PC-3 (cell line): ENCODE measurements at regions not wholly inside any gene's neighbourhood (a gene's known extent, or its start where the extent isn't known, plus 50 kb on each side); places are given as distances from the start of the nearest gene placed in this dataset.

Source experiments
- ATAC-seq: fragments of 200-7000 bp; cut with Tn5 transposase; 2 replicates; pipeline ENCODE4 v1.9.1; 2020; ENCODE audit warnings: mild to moderate bottlenecking, moderate library complexity
- BruUV-seq: library from RNA; stranded (reverse); fragments of 400-500 nt; replicated peaks from 2 replicates; lab custom pipeline; 2021; lab: Mats Ljungman, UMichigan
- CTCF ChIA-PET: fragments of 300-600 bp; sonication (Branson Sonifier 250); formaldehyde crosslinking; loops from one replicate; lab custom pipeline; 2022; ENCODE audit warnings: antibody characterized with exemption; lab: Charles Lee
- POLR2A ChIA-PET: fragments of 300-600 bp; sonication (Branson Sonifier 250); formaldehyde crosslinking; loops from one replicate; lab custom pipeline; 2022; ENCODE audit warnings: antibody characterized with exemption; ENCODE audit not compliant: unreplicated experiment; lab: Charles Lee
- DNase-seq: peaks from one replicate; pipeline ENCODE4 v3.0.0-alpha.2; 2015
- H2AFZ ChIP-seq: fragments of 300-600 bp; sonication (generic); 2 replicates; pipeline ENCODE4 v1.6.0; 2016; ENCODE audit warnings: antibody characterized with exemption, low read length
- H3F3A ChIP-seq: fragments of 300-600 bp; sonication (generic); one replicate; pipeline ENCODE4 v1.6.0; 2017; ENCODE audit warnings: antibody characterized with exemption, low read length, control low read depth, mild to moderate bottlenecking; ENCODE audit not compliant: unreplicated experiment
- H3K27ac ChIP-seq: fragments of 300-600 bp; sonication (generic); 2 replicates; pipeline ENCODE4 v1.5.1; 2016; ENCODE audit warnings: mild to moderate bottlenecking, low read length
- H3K27me3 ChIP-seq: fragments of 300-600 bp; sonication (generic); 2 replicates; pipeline ENCODE4 v1.6.1; 2016; ENCODE audit warnings: low read length, mixed read lengths
- H3K36me3 ChIP-seq: fragments of 300-600 bp; sonication (generic); 2 replicates; pipeline ENCODE4 v1.6.1; 2016; ENCODE audit warnings: low read depth, mixed run types, low read length, mixed read lengths
- H3K4me1 ChIP-seq: fragments of 300-600 bp; sonication (generic); 2 replicates; pipeline ENCODE4 v1.5.1; 2016; ENCODE audit warnings: low read length; ENCODE audit not compliant: insufficient read depth
- H3K4me2 ChIP-seq: fragments of 300-600 bp; sonication (generic); 2 replicates; pipeline ENCODE4 v1.6.0; 2016; ENCODE audit warnings: low read length
- H3K4me3 ChIP-seq: fragments of 300-600 bp; sonication (generic); 2 replicates; pipeline ENCODE4 v1.5.1; 2016; ENCODE audit warnings: mild to moderate bottlenecking, low read length, mixed read lengths
- H3K79me2 ChIP-seq: fragments of 300-600 bp; sonication (generic); 2 replicates; pipeline ENCODE4 v1.6.1; 2017; ENCODE audit warnings: low read length, mixed read lengths
- H3K9ac ChIP-seq: fragments of 300-600 bp; sonication (generic); 2 replicates; pipeline ENCODE4 v1.6.0; 2016; ENCODE audit warnings: mild to moderate bottlenecking, low read length
- H3K9me2 ChIP-seq: fragments of 300-600 bp; sonication (generic); replicated peaks from 2 replicates; pipeline ENCODE4 v1.6.1; 2016; ENCODE audit warnings: mixed run types, low read length, mixed read lengths
- H3K9me3 ChIP-seq: fragments of 300-600 bp; sonication (generic); 2 replicates; pipeline ENCODE4 v1.6.1; 2016; ENCODE audit warnings: low read length, mixed read lengths
- H4K20me1 ChIP-seq: fragments of 300-600 bp; sonication (generic); 2 replicates; pipeline ENCODE4 v1.6.1; 2016; ENCODE audit warnings: low read length, mixed read lengths
- EZH2 ChIP-seq: fragments of 300-600 bp; sonication (generic); IDR thresholded peaks from one replicate; pipeline ENCODE4 v1.6.1; 2017; ENCODE audit warnings: antibody characterized with exemption, mild to moderate bottlenecking, low read length; ENCODE audit not compliant: unreplicated experiment
- EZH2phosphoT487 ChIP-seq: fragments of 300-600 bp; sonication (generic); IDR thresholded peaks from 2 replicates; pipeline ENCODE4 v1.6.1; 2018; ENCODE audit warnings: mild to moderate bottlenecking, antibody characterized with exemption, low read length, borderline replicate concordance
- intact Hi-C: fragments of 100-400 bp; cut with micrococcal nuclease; formaldehyde crosslinking; loops from 2 replicates; pipeline ENCODE4 v1.9.0; 2023
- TF ChIP-seq, protein P1 (sequence below): fragments of 300-600 bp; sonication (generic); conservative IDR thresholded peaks from 2 replicates; pipeline ENCODE4 v1.5.1; 2017; ENCODE audit warnings: antibody characterized with exemption, low read depth, mild to moderate bottlenecking, low read length

DNA sequence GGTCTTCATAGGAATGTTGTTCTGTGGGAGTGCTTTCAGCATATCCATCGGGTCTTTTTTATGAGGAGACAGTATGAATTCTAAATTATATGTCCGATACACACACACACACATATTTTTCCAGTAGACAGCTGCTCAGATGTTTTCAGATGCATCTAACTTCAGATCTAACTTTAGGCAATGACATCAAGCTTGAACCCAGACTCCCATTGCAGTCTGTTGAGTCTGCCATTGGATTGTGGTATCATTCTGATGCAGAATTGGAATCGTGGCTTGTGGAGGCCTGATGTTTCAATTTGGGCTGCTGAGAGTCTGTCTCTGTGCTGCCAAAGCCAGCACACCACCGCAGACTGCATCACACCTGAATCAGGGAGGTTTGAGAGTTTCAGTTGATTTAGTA, 376.4 kb downstream of the OSTF1 start:
- ChIA-PET CTCF (no interaction called here), POLR2A (no interaction called here)
- no peak for TF ChIP-seq EZH2phosphoT487
- TF ChIP-seq, protein P1, sequence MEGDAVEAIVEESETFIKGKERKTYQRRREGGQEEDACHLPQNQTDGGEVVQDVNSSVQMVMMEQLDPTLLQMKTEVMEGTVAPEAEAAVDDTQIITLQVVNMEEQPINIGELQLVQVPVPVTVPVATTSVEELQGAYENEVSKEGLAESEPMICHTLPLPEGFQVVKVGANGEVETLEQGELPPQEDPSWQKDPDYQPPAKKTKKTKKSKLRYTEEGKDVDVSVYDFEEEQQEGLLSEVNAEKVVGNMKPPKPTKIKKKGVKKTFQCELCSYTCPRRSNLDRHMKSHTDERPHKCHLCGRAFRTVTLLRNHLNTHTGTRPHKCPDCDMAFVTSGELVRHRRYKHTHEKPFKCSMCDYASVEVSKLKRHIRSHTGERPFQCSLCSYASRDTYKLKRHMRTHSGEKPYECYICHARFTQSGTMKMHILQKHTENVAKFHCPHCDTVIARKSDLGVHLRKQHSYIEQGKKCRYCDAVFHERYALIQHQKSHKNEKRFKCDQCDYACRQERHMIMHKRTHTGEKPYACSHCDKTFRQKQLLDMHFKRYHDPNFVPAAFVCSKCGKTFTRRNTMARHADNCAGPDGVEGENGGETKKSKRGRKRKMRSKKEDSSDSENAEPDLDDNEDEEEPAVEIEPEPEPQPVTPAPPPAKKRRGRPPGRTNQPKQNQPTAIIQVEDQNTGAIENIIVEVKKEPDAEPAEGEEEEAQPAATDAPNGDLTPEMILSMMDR: no peak
- TF ChIP-seq EZH2: no peak
- Histone ChIP-seq H3K9me2 (no peaks in the 10 kb centered on the region), H3K9me3 (no peaks in the 10 kb centered on the region), H3K36me3 (no peaks in the 10 kb centered on the region), H3K4me3 (no peak overlapping the region), H4K20me1 (no peaks in the 10 kb centered on the region), H3K4me2 (no peak overlapping the region), H3K4me1 (no peaks in the 10 kb centered on the region), H3K9ac (no peak overlapping the region), H3K27ac (no peak overlapping the region), H2AFZ (no peak overlapping the region), H3K27me3 (no peaks in the 10 kb centered on the region), H3K79me2 (no peaks in the 10 kb centered on the region), H3F3A (no peaks in the 10 kb centered on the region)
- BruUV-seq: no TSS peak
- DNase-seq (no peak), ATAC-seq (no peak)
- intact Hi-C loops: no loop called here

DNA sequence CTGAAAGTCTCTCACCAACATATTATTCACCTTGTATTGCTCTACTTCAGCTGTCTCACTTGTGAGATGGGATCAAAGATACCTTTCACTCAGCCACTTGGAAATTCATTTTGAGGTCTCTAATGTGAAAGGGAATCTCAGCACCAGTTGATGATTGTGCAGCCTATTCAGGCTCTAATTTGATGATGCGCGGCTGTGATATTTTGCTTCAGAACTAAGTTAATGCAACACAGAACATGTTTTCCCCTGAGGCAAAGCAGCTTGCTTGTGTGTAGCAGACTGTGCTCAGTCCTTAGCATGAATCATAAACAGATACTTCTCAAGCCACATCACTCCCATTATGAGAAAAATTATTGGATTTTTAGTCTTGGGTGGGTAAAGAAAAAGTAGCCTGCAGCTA, 378.8 kb downstream of the OSTF1 start:
- H3K4me1 ChIP-seq: no peaks in the 10 kb centered on the region
- no peak overlapping the region for H3K27ac ChIP-seq
- H3K4me3 ChIP-seq: no peak overlapping the region
- no peaks in the 10 kb centered on the region for H3K36me3 ChIP-seq
- no peaks in the 10 kb centered on the region for H4K20me1 ChIP-seq
- no peaks in the 10 kb centered on the region for H3K27me3 ChIP-seq
- CTCF ChIA-PET: no interaction called here
- H3K9me3 ChIP-seq: no peaks in the 10 kb centered on the region
- intact Hi-C loops: no loop called here
- no peaks in the 10 kb centered on the region for H3K79me2 ChIP-seq
- BruUV-seq: no TSS peak
- no peaks in the 10 kb centered on the region for H3K9me2 ChIP-seq
- POLR2A ChIA-PET: no interaction called here
- H3F3A ChIP-seq: no peaks in the 10 kb centered on the region
- no peak overlapping the region for H3K4me2 ChIP-seq
- H2AFZ ChIP-seq: no peak overlapping the region
- DNase-seq (no peak), ATAC-seq (no peak)
- H3K9ac ChIP-seq: no peak overlapping the region
- no peak for TF ChIP-seq EZH2phosphoT487
- TF ChIP-seq, protein P1: no peak
- no peak for TF ChIP-seq EZH2

DNA sequence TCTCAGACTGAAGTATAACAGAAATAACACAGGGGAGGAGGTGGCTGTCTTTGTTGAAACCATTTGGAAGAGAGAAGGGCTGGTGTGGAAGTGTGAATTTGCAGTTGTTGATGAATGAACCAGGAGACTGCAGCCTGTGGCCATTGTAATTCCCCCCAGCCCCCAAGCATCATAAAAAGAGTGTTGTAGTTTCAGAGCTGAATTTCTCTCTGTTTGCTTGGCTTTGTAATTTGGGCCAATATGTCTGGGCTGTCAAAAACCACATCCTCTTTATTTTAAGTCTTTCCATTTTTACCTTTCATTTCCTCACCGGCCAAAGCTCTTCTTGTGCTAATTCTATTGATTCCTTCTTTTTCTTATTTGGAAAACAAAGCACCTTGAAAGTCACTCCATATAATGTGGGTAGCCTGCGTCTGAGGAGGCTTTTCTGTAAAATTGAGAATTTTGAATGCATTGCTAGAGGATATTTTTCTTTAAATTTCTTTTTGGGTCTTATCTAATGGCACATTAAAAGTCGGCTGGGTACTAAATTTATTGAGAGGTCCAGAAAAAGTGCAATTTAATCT, 383.3 kb downstream of the OSTF1 start:
- Histone ChIP-seq H2AFZ (no peak overlapping the region), H3K9me2 (no peaks in the 10 kb centered on the region), H4K20me1 (no peaks in the 10 kb centered on the region), H3K27ac (no peak overlapping the region), H3K79me2 (no peaks in the 10 kb centered on the region), H3K27me3 (no peaks in the 10 kb centered on the region), H3K4me2 (no peak overlapping the region), H3K36me3 (no peaks in the 10 kb centered on the region), H3F3A (no peaks in the 10 kb centered on the region), H3K9ac (no peak overlapping the region), H3K9me3 (no peaks in the 10 kb centered on the region), H3K4me3 (no peak overlapping the region), H3K4me1 (no peaks in the 10 kb centered on the region)
- DNase-seq (no peak), ATAC-seq (no peak)
- no TSS peak for BruUV-seq
- POLR2A ChIA-PET: no interaction called here
- TF ChIP-seq EZH2phosphoT487 (no peak), EZH2 (no peak)
- TF ChIP-seq, protein P1: no peak
- CTCF ChIA-PET: no interaction called here
- intact Hi-C loops: no loop called here
